ENCODE measurements at regions not wholly inside any gene's neighbourhood (a gene's known extent, or its start where the extent isn't known, plus 50 kb on each side); places are given as distances from the start of the nearest gene placed in this dataset.
"Not testable (repeated sequence)": the region's sequence is repeated elsewhere in the genome, so short reads cannot be mapped to it uniquely, and the experiment has no call there.

DNA sequence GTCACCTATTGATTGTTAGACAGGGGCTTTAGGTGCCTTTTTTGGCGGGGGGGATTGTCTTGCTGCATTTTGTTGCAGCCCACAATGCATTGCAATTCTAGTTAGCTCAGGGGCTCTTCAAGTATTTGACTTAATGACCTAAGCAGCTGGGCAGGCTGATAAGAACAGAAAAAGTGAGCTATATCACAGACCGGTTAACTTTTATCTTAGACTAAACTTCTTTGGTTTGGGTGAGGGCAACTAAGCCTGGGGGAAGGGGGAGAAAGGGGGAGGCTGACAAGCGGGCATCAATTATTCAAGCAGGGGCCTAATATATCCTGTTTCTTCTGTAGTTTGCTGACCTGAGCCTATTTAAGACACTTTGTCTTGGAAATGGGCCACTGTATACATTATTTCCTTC is 66.0 kb upstream of the GPR6 start:
- Mint-ChIP-seq H3K27me3 (peaks cover 5% of the 10 kb centered on the region), H3K9me3 (no peaks in the 10 kb centered on the region), H3K27ac (no peak overlapping the region), H3K4me1 (ENCODE audit: low read depth) (no peaks in the 10 kb centered on the region), H3K36me3 (ENCODE audit: low read depth) (no peaks in the 10 kb centered on the region), H3K4me3 (no peak overlapping the region)
- no peak overlapping the region for H3K27ac ChIP-seq (ENCODE audit: low read depth in 1 of 2, low read length in 2 of 2)
- H3K27me3 ChIP-seq (ENCODE audit: control insufficient read depth in 1 of 2, insufficient read depth in 2 of 2, low read length in 2 of 2) = peaks cover 0 to 4% of the 10 kb centered on the region in 2 experiments
- ChIA-PET CTCF (no interaction called here), POLR2A (no interaction called here)
- DNase-seq (no peak), ATAC-seq (ENCODE audit: poor library complexity) (no peak)
- H3K4me1 ChIP-seq (ENCODE audit: insufficient read depth, low read length) = no peaks in the 10 kb centered on the region
- H3K36me3 ChIP-seq (ENCODE audit: insufficient read depth, low read length) = no peaks in the 10 kb centered on the region
- intact Hi-C loops (cut with DNase I, micrococcal nuclease) = no loop called here
- H3K4me3 ChIP-seq (ENCODE audit: low read length) = no peak overlapping the region
- TF ChIP-seq, protein P1, sequence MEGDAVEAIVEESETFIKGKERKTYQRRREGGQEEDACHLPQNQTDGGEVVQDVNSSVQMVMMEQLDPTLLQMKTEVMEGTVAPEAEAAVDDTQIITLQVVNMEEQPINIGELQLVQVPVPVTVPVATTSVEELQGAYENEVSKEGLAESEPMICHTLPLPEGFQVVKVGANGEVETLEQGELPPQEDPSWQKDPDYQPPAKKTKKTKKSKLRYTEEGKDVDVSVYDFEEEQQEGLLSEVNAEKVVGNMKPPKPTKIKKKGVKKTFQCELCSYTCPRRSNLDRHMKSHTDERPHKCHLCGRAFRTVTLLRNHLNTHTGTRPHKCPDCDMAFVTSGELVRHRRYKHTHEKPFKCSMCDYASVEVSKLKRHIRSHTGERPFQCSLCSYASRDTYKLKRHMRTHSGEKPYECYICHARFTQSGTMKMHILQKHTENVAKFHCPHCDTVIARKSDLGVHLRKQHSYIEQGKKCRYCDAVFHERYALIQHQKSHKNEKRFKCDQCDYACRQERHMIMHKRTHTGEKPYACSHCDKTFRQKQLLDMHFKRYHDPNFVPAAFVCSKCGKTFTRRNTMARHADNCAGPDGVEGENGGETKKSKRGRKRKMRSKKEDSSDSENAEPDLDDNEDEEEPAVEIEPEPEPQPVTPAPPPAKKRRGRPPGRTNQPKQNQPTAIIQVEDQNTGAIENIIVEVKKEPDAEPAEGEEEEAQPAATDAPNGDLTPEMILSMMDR (IDR thresholded peaks at IDR 0.05) = no peak
- H3K9me3 ChIP-seq (ENCODE audit: control insufficient read depth in 1 of 2, insufficient read depth in 1 of 2, low read length in 2 of 2) = no peaks in the 10 kb centered on the region

DNA sequence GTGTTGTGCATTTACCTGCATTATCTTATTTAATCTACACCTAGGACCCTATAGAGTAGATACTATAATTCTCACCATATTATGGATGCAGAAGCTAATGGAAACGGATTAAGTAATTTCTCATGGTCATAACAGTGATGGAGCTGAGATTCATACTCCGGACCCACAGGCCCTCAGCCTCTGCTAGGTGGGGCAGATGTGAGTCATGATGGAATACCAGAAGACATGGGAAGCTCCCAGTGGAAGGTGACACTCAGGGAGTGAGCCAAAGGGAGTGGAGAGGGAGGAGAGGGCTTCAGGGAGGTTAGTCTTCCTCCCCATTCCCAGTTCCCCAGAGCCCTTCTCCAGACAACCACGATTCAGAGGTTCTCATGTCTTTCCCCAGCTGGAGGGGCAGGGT is 65.2 kb upstream of the GPR6 start:
- Mint-ChIP-seq H3K27me3 (peaks cover 5% of the 10 kb centered on the region), H3K36me3 (ENCODE audit: low read depth) (no peaks in the 10 kb centered on the region), H3K27ac (no peak overlapping the region), H3K9me3 (no peaks in the 10 kb centered on the region), H3K4me3 (no peak overlapping the region), H3K4me1 (ENCODE audit: low read depth) (no peaks in the 10 kb centered on the region)
- no peak for ATAC-seq (ENCODE audit: poor library complexity)
- Histone ChIP-seq H3K36me3 (ENCODE audit: insufficient read depth, low read length) (no peaks in the 10 kb centered on the region), H3K27ac (ENCODE audit: low read depth in 1 of 2, low read length in 2 of 2) (no peak overlapping the region), H3K9me3 (ENCODE audit: control insufficient read depth in 1 of 2, insufficient read depth in 1 of 2, low read length in 2 of 2) (no peaks in the 10 kb centered on the region), H3K4me3 (ENCODE audit: low read length) (no peak overlapping the region), H3K4me1 (ENCODE audit: insufficient read depth, low read length) (no peaks in the 10 kb centered on the region), H3K27me3 (ENCODE audit: control insufficient read depth in 1 of 2, insufficient read depth in 2 of 2, low read length in 2 of 2) (peaks cover 0 to 7% of the 10 kb centered on the region in 2 experiments)
- ChIA-PET CTCF (no interaction called here), POLR2A (no interaction called here)
- no peak for DNase-seq
- intact Hi-C loops (cut with DNase I, micrococcal nuclease) = no loop called here
- TF ChIP-seq, protein P1 (IDR thresholded peaks at IDR 0.05) = no peak

DNA sequence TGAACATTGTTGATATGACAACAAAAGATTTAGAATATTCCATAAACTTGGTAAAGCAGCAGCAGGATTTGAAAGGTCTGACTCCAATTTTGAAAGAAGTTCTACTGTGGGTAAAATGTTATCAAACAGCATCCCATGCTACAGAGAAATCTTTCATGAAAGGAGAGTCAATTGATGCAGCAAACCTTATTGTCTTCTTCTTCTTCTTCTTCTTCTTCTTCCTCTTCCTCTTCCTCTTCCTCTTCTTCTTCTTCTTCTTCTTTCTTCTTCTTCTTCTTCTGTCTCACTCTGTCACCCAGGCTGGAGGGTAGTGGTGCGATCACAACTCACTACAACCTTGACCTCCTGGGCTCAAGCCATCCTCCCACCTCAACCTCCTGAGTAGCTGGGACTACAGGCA is 62.4 kb upstream of the GPR6 start:
- POLR2A ChIA-PET = not testable (repeated sequence)

DNA sequence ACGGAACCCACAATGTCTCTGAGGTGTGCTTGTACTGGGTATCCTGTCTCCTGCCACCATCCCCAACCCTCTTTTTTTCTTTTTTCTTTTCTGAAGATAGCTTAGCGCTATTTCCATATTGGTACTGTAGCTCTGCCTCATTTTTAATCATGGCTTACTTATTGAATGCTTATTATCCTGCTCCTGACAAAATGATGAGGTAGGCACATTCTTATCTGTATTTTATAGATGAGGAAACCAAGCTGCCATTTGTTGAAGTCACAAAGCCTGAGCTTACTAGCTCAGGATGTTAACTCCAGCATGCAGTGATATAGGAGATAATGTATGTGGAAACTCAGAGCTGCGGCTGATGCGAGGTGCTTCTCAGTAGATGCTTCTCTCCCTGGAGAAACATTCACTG is 61.4 kb upstream of the GPR6 start:
- H3K4me1 Mint-ChIP-seq (ENCODE audit: low read depth) = no peaks in the 10 kb centered on the region
- no peak overlapping the region for H3K4me3 ChIP-seq (ENCODE audit: low read length)
- no peak overlapping the region for H3K27ac Mint-ChIP-seq
- H3K36me3 ChIP-seq (ENCODE audit: insufficient read depth, low read length) = no peaks in the 10 kb centered on the region
- no peak for DNase-seq
- ChIA-PET CTCF (interaction anchor here (0.8 kb wide), 1 partner anchor 29 kb away, joined by 3 read pairs; no protein-coding TSS in a partner anchor), POLR2A (no interaction called here)
- H3K27me3 ChIP-seq (ENCODE audit: control insufficient read depth in 1 of 2, insufficient read depth in 2 of 2, low read length in 2 of 2) = peaks cover 0 to 3% of the 10 kb centered on the region in 2 experiments
- TF ChIP-seq, protein P1 (IDR thresholded peaks at IDR 0.05) = no peak
- no peaks in the 10 kb centered on the region for H3K36me3 Mint-ChIP-seq (ENCODE audit: low read depth)
- H3K4me1 ChIP-seq (ENCODE audit: insufficient read depth, low read length) = no peaks in the 10 kb centered on the region
- H3K9me3 ChIP-seq (ENCODE audit: control insufficient read depth in 1 of 2, insufficient read depth in 1 of 2, low read length in 2 of 2) = no peaks in the 10 kb centered on the region
- H3K4me3 Mint-ChIP-seq = no peak overlapping the region
- intact Hi-C loops (cut with DNase I, micrococcal nuclease) = no loop called here
- no peak overlapping the region for H3K27ac ChIP-seq (ENCODE audit: low read depth in 1 of 2, low read length in 2 of 2)
- no peak for ATAC-seq (ENCODE audit: poor library complexity)
- H3K9me3 Mint-ChIP-seq = no peaks in the 10 kb centered on the region
- H3K27me3 Mint-ChIP-seq = no peaks in the 10 kb centered on the region

More for the DNA sequence above, 62.4 kb upstream of the GPR6 start:
- H3K4me1 ChIP-seq (ENCODE audit: insufficient read depth, low read length); H3K27me3 Mint-ChIP-seq; intact Hi-C loops (cut with DNase I, micrococcal nuclease); H3K9me3 Mint-ChIP-seq; H3K36me3 ChIP-seq (ENCODE audit: insufficient read depth, low read length); H3K27ac Mint-ChIP-seq; H3K9me3 ChIP-seq (ENCODE audit: control insufficient read depth in 1 of 2, insufficient read depth in 1 of 2, low read length in 2 of 2); DNase-seq; ATAC-seq (ENCODE audit: poor library complexity); H3K36me3 Mint-ChIP-seq (ENCODE audit: low read depth); H3K4me3 ChIP-seq (ENCODE audit: low read length); H3K4me3 Mint-ChIP-seq; H3K27me3 ChIP-seq (ENCODE audit: control insufficient read depth in 1 of 2, insufficient read depth in 2 of 2, low read length in 2 of 2); H3K27ac ChIP-seq (ENCODE audit: low read depth in 1 of 2, low read length in 2 of 2); H3K4me1 Mint-ChIP-seq (ENCODE audit: low read depth): not testable (repeated sequence)
- CTCF ChIA-PET = interaction anchor here (0.8 kb wide), 1 partner anchor 30 kb away, joined by 3 read pairs; no protein-coding TSS in a partner anchor

Data from CD4-positive, alpha-beta T cell (primary cell).